Lower leg skin (tissue), 3 donors: ENCODE measurements at regions not wholly inside any gene's neighbourhood (a gene's known extent, or its start where the extent isn't known, plus 50 kb on each side); places are given as distances from the start of the nearest gene placed in this dataset.

ENCODE experiments used
- POLR2A ChIP-seq, 2 donors: fragments of 450-650 bp; IDR thresholded peaks; one replicate each; pipeline ENCODE4 v1.6.1; 2016 to 2017; ENCODE audit warnings: antibody characterized with exemption in 2 of 2, mild to moderate bottlenecking in 1 of 2, moderate library complexity in 1 of 2
- TF ChIP-seq, protein P1 (sequence below), 3 donors: fragments of 450-650 bp; IDR thresholded peaks; one replicate each; pipeline ENCODE4 v1.5.1; 2016; ENCODE audit warnings: antibody characterized with exemption in 3 of 3, mild to moderate bottlenecking in 3 of 3, moderate library complexity in 2 of 3

DNA sequence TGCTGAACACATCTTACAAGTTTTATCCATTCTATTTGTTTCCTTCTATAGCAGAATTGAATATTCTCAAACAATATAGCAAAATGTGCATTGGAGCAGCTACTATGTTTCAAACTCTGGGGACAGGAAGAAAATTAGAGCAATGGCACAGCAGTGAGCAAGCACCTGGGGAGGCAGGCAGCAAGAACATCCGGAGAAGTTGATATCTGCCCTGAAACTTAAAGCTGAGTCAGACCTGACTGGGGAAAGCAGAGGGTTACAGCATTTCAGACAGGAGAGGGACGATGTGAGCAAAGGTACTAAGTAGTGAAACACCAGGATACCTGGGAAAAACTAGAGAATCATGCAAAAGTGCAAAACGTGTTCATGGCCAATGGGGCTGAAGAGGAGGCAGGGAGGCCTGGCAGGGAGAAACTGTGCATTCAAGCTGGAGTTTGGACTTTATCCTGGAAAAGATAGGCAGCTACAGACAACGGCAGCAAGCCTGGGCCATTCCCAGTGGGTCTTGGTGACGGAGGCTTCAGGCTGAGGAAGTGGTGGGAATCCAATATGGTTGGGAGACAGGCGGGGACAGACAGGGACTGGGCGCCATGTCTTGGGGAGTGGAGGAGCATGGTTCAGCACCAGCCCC is 118.0 kb upstream of the CDKN3 start:
- TF ChIP-seq, protein P1, sequence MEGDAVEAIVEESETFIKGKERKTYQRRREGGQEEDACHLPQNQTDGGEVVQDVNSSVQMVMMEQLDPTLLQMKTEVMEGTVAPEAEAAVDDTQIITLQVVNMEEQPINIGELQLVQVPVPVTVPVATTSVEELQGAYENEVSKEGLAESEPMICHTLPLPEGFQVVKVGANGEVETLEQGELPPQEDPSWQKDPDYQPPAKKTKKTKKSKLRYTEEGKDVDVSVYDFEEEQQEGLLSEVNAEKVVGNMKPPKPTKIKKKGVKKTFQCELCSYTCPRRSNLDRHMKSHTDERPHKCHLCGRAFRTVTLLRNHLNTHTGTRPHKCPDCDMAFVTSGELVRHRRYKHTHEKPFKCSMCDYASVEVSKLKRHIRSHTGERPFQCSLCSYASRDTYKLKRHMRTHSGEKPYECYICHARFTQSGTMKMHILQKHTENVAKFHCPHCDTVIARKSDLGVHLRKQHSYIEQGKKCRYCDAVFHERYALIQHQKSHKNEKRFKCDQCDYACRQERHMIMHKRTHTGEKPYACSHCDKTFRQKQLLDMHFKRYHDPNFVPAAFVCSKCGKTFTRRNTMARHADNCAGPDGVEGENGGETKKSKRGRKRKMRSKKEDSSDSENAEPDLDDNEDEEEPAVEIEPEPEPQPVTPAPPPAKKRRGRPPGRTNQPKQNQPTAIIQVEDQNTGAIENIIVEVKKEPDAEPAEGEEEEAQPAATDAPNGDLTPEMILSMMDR (IDR thresholded peaks at IDR 0.05), result no peak
- no peak for TF ChIP-seq POLR2A (IDR thresholded peaks at IDR 0.05)
